ENCODE measurements at regions not wholly inside any gene's neighbourhood (a gene's known extent, or its start where the extent isn't known, plus 50 kb on each side); places are given as distances from the start of the nearest gene placed in this dataset.

DNA sequence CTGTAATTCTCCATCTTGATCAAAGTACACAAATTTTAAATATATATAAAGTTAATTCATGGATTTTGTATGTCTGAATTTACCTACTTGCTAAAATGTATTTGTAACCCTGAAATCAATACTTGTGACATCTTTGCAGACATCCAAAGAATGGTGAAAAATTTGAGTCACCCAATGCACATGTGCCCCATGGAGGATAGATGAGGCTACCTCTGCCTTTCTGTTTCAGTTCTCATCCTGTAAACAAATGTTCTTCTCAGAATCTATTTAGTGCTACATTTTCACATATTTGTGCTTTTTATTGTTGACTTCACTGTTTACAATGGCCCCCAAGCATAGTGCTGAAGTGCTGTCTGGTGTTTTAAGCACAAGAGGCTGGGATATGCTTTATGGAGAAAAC, 171.5 kb downstream of the LRATD1 start (continued):
- TF ChIP-seq CHD7 (IDR thresholded peaks at IDR 0.05; ENCODE audit: insufficient replicate concordance, low read length) (no peak), SIX5 (IDR thresholded peaks at IDR 0.05; ENCODE audit: low read depth, low read length) (no peak), JUND (IDR thresholded peaks at IDR 0.05; ENCODE audit: low read length) (no peak), GABPA (IDR thresholded peaks at IDR 0.05; ENCODE audit: borderline replicate concordance, insufficient read depth, low read length) (no peak), FOSL1 (IDR thresholded peaks at IDR 0.05; ENCODE audit: insufficient read depth, low read depth, low read length) (no peak), EZH2 (IDR thresholded peaks at IDR 0.05; ENCODE audit: low read depth, low read length, severe bottlenecking) (no peak), NRF1 (IDR thresholded peaks at IDR 0.05; ENCODE audit: low read depth, low read length) (no peak), PHF8 (conservative IDR thresholded peaks at IDR 0.05; ENCODE audit: low read depth, low read length) (no peak), EGR1 (IDR thresholded peaks at IDR 0.05; ENCODE audit: borderline replicate concordance, low read depth, low read length) (no peak), SAP30 (IDR thresholded peaks at IDR 0.05; ENCODE audit: insufficient read depth, insufficient replicate concordance, low read length) (no peak), SIRT6 (IDR thresholded peaks at IDR 0.05; ENCODE audit: low read length) (no peak)
